NCI-H146 treated with DMSO at 0.1 percent for 48 hours (cell line): ENCODE measurements at regions not wholly inside any gene's neighbourhood (a gene's known extent, or its start where the extent isn't known, plus 50 kb on each side); places are given as distances from the start of the nearest gene placed in this dataset.
"Not testable (repeated sequence)": the region's sequence is repeated elsewhere in the genome, so short reads cannot be mapped to it uniquely, and the experiment has no call there.

ENCODE experiments used
- DNase-seq: peaks from one replicate; lab custom pipeline; 2025; ENCODE audit not compliant: unreplicated experiment; lab: John Stamatoyannopoulos, UW

GRCh38 chr4:101421386-101421785 lies 74.1 kb upstream of the PPP3CA start:
- DNase-seq, result no peak

GRCh38 chr4:101420661-101421060 lies 73.3 kb upstream of the PPP3CA start:
- DNase-seq, result no peak

- DNase-seq, result no peak
Measured at GRCh38 chr4:101419336-101420135, 72.2 kb upstream of the PPP3CA start.

- no peak for DNase-seq
Measured at GRCh38 chr4:101418466-101418865, 71.1 kb upstream of the PPP3CA start.

GRCh38 chr4:101418055-101418454 lies 70.7 kb upstream of the PPP3CA start:
- DNase-seq, result no peak

- DNase-seq, result no peak
Measured at GRCh38 chr4:101417046-101417445, 69.7 kb upstream of the PPP3CA start.

- DNase-seq, result no peak
Measured at GRCh38 chr4:101415962-101416361, 68.6 kb upstream of the PPP3CA start.

- no peak for DNase-seq
Measured at GRCh38 chr4:101414496-101414895, 67.2 kb upstream of the PPP3CA start.

GRCh38 chr4:101411926-101412325 lies 64.6 kb upstream of the PPP3CA start:
- no peak for DNase-seq

- DNase-seq, result not testable (repeated sequence)
Measured at GRCh38 chr4:101411281-101411910, 64.1 kb upstream of the PPP3CA start.

GRCh38 chr4:101400096-101400495 lies 52.8 kb upstream of the PPP3CA start:
- DNase-seq, result no peak

- DNase-seq, result no peak
Measured at GRCh38 chr4:101398807-101399206, 51.5 kb upstream of the PPP3CA start.
